HS-27A (cell line): ENCODE measurements at regions not wholly inside any gene's neighbourhood (a gene's known extent, or its start where the extent isn't known, plus 50 kb on each side); places are given as distances from the start of the nearest gene placed in this dataset.
"Not testable (repeated sequence)": the region's sequence is repeated elsewhere in the genome, so short reads cannot be mapped to it uniquely, and the experiment has no call there.

Experiments used
- DNase-seq: peaks from one replicate; pipeline ENCODE4 v3.0.0-alpha.2; 2012; ENCODE audit warnings: low read depth, missing footprints

GRCh38 chr3:115388811-115389210 lies 234.5 kb upstream of the GAP43 start:
- no peak for DNase-seq

GRCh38 chr3:115396801-115397200 lies 226.5 kb upstream of the GAP43 start:
- no peak for DNase-seq

- DNase-seq: no peak
Measured at GRCh38 chr3:115397433-115397832, 225.9 kb upstream of the GAP43 start.

GRCh38 chr3:115398506-115398905 lies 224.8 kb upstream of the GAP43 start:
- DNase-seq: no peak

GRCh38 chr3:115399750-115400149 lies 223.6 kb upstream of the GAP43 start:
- DNase-seq: no peak

- DNase-seq: peak; percentile 65
Measured at GRCh38 chr3:115401298-115401697, 222.0 kb upstream of the GAP43 start.

GRCh38 chr3:115401851-115402501 lies 221.3 kb upstream of the GAP43 start:
- DNase-seq: peak; percentile 79

- DNase-seq: no peak
Measured at GRCh38 chr3:115402651-115403050, 220.7 kb upstream of the GAP43 start.

- DNase-seq: no peak
Measured at GRCh38 chr3:115403786-115404185, 219.5 kb upstream of the GAP43 start.

- DNase-seq: no peak
Measured at GRCh38 chr3:115409596-115409995, 213.7 kb upstream of the GAP43 start.

- DNase-seq: not testable (repeated sequence)
Measured at GRCh38 chr3:115414610-115415009, 208.7 kb upstream of the GAP43 start.

- no peak for DNase-seq
Measured at GRCh38 chr3:115415246-115415996, 207.9 kb upstream of the GAP43 start.

- no peak for DNase-seq
Measured at GRCh38 chr3:115418583-115418982, 204.7 kb upstream of the GAP43 start.

- no peak for DNase-seq
Measured at GRCh38 chr3:115420086-115420485, 203.2 kb upstream of the GAP43 start.

GRCh38 chr3:115423170-115423569 lies 200.1 kb upstream of the GAP43 start:
- DNase-seq: no peak

GRCh38 chr3:115428841-115429240 lies 194.5 kb upstream of the GAP43 start:
- no peak for DNase-seq

GRCh38 chr3:115436767-115437301 lies 186.5 kb upstream of the GAP43 start:
- DNase-seq: peak; percentile 97

- no peak for DNase-seq
Measured at GRCh38 chr3:115438799-115439198, 184.5 kb upstream of the GAP43 start.

- DNase-seq: no peak
Measured at GRCh38 chr3:115445559-115445958, 177.8 kb upstream of the GAP43 start.

- DNase-seq: no peak
Measured at GRCh38 chr3:115448851-115449250, 174.5 kb upstream of the GAP43 start.

GRCh38 chr3:115450036-115450435 lies 173.3 kb upstream of the GAP43 start:
- no peak for DNase-seq

- DNase-seq: no peak
Measured at GRCh38 chr3:115464036-115464435, 159.3 kb upstream of the GAP43 start.

GRCh38 chr3:115469649-115470048 lies 153.7 kb upstream of the GAP43 start:
- DNase-seq: no peak
